GM12878 (cell line): ENCODE measurements at regions not wholly inside any gene's neighbourhood (a gene's known extent, or its start where the extent isn't known, plus 50 kb on each side); places are given as distances from the start of the nearest gene placed in this dataset.

Experiments used
- ATAC-seq: fragments of 200-7000 bp; cut with Tn5 transposase; 3 replicates; pipeline ENCODE4 v1.9.1; 2020; ENCODE audit warnings: mild to moderate bottlenecking, moderate library complexity
- BruUV-seq: library from RNA; stranded (reverse); fragments of 400-500 nt; replicated peaks from 2 replicates; lab custom pipeline; 2021; lab: Mats Ljungman, UMichigan
- CTCF ChIA-PET: fragments of 300-600 bp; sonication (Branson Sonifier 250); formaldehyde crosslinking; extraction: SDS; loops from one replicate; lab custom pipeline; 2021; ENCODE audit warnings: inconsistent platforms; lab: Yijun Ruan, JAX
- POLR2A ChIA-PET: fragments of 350-600 bp; formaldehyde crosslinking; extraction: SDS; loops from one replicate; lab custom pipeline; 2021; ENCODE audit warnings: inconsistent platforms; lab: Charles Lee
- RAD21 ChIA-PET: fragments of 300-600 bp; sonication (Branson Sonifier 250); formaldehyde crosslinking; loops from one replicate; lab custom pipeline; 2023; ENCODE audit warnings: antibody characterized with exemption; ENCODE audit not compliant: unreplicated experiment; lab: Charles Lee
- SMC1A ChIA-PET: fragments of 300-600 bp; sonication (Branson Sonifier 250); formaldehyde crosslinking; loops from one replicate; lab custom pipeline; 2023; ENCODE audit not compliant: unreplicated experiment, uncharacterized antibody; lab: Charles Lee
- DNase-seq: peaks from one replicate; pipeline ENCODE4 v3.0.0-alpha.2; 2011; ENCODE audit warnings: low read depth, low spot score
- FAIRE-seq: peaks from 3 replicates; lab custom pipeline; 2011; peaks lifted over from hg19 to GRCh38; lab: Jason Lieb, UNC
- H2AFZ ChIP-seq: 2 replicates; pipeline ENCODE4 v1.6.0; 2011; ENCODE audit warnings: low read depth, low read length, control low read depth; ENCODE audit not compliant: control insufficient read depth
- H3K27ac ChIP-seq: 2 replicates; pipeline ENCODE4 v1.5.1; 2011; ENCODE audit warnings: control low read depth; ENCODE audit not compliant: control insufficient read depth, insufficient read depth
- H3K27me3 ChIP-seq, 2 experiments: replicated peaks in 1 of 2; 2 replicates each; pipeline versions ENCODE4 v1.6.0 to v1.6.1; 2011; ENCODE audit warnings: low read length in 1 of 2; ENCODE audit not compliant: control insufficient read depth in 2 of 2, insufficient read depth in 2 of 2
- H3K36me3 ChIP-seq, 2 experiments: 2 replicates each; pipeline ENCODE4 v1.5.1; 2011; ENCODE audit warnings: low read length in 1 of 2; ENCODE audit not compliant: control insufficient read depth in 2 of 2, insufficient read depth in 2 of 2
- H3K4me1 ChIP-seq: 2 replicates; pipeline ENCODE4 v1.6.1; 2011; ENCODE audit warnings: mild to moderate bottlenecking, low read length, moderate library complexity, mixed read lengths; ENCODE audit not compliant: control insufficient read depth, insufficient read depth
- H3K4me2 ChIP-seq: 2 replicates; pipeline ENCODE4 v1.6.0; 2011; ENCODE audit warnings: control low read depth; ENCODE audit not compliant: control insufficient read depth, insufficient read depth
- H3K4me3 ChIP-seq: fragments of 200-600 bp; sonication (generic); 2 replicates; pipeline ENCODE4 v1.5.1; 2016
- H3K79me2 ChIP-seq: 2 replicates; pipeline ENCODE4 v1.6.0; 2011; ENCODE audit warnings: low read length; ENCODE audit not compliant: control insufficient read depth, insufficient read depth
- H3K9ac ChIP-seq: 2 replicates; pipeline ENCODE4 v1.8.0; 2011; ENCODE audit warnings: low read length, control low read depth, mixed read lengths; ENCODE audit not compliant: control insufficient read depth, insufficient read depth
- H3K9me3 ChIP-seq: replicated peaks from 3 replicates; pipeline ENCODE4 v1.5.1; 2011; ENCODE audit warnings: mild to moderate bottlenecking, low read length; ENCODE audit not compliant: control insufficient read depth, insufficient read depth
- H4K20me1 ChIP-seq: 2 replicates; pipeline ENCODE4 v1.6.0; 2011; ENCODE audit not compliant: control insufficient read depth, insufficient read depth
- LARP7 ChIP-seq: fragments of 450-650 bp; IDR thresholded peaks from 2 replicates; pipeline ENCODE4 v1.6.1; 2017; ENCODE audit warnings: mild to moderate bottlenecking
- NFYA ChIP-seq: IDR thresholded peaks from 2 replicates; pipeline ENCODE4 v1.6.1; 2011; ENCODE audit warnings: low read depth, mild to moderate bottlenecking, low read length, improper control_type of control experiment, borderline replicate concordance
- ZSCAN29 ChIP-seq: fragments of 450-650 bp; IDR thresholded peaks from 2 replicates; pipeline ENCODE4 v1.6.1; 2017; ENCODE audit warnings: mild to moderate bottlenecking, moderate library complexity
- WGBS: methylation state at CpG from one replicate; pipeline ENCODE4 v1.1.6; 2016; ENCODE audit warnings: low lambda C conversion rate; ENCODE audit not compliant: insufficient replicate concordance, insufficient coverage; ENCODE audit errors: missing lambda C conversion rate; 5-methylcytosine and 5-hydroxymethylcytosine counted together
- in situ Hi-C: fragments of 300-500 bp; cut with MboI; formaldehyde crosslinking; loops from 9 replicates; pipeline ENCODE4 v1.14.3; 2018; ENCODE audit warnings: mixed read lengths
- intact Hi-C: fragments of 100-400 bp; cut with micrococcal nuclease; formaldehyde crosslinking; loops from one replicate; pipeline ENCODE4 v1.14.2; 2022; ENCODE audit not compliant: unreplicated experiment
- TF ChIP-seq, protein P1 (sequence below): IDR thresholded peaks from 2 replicates; pipeline ENCODE4 v1.6.1; 2011; ENCODE audit warnings: low read depth, mild to moderate bottlenecking, low read length, moderate library complexity, borderline replicate concordance; ENCODE audit errors: extremely low read depth
- TF ChIP-seq, protein P2 (sequence below): fragments of 450-650 bp; IDR thresholded peaks from 2 replicates; pipeline ENCODE4 v1.6.1; 2018; ENCODE audit warnings: mild to moderate bottlenecking, low read depth, moderate library complexity; ENCODE audit not compliant: partially characterized antibody

GRCh38 chr5:29238115-29238514 is 1955.4 kb upstream of the CDH6 start:
- ATAC-seq (no peak), FAIRE-seq (no peak)
- Histone ChIP-seq H3K27me3 (no peaks in the 10 kb centered on the region), H3K9me3 (no peaks in the 10 kb centered on the region), H3K4me3 (no peak overlapping the region), H3K36me3 (no peaks in the 10 kb centered on the region), H3K9ac (no peak overlapping the region), H3K4me2 (no peak overlapping the region), H3K4me1 (no peaks in the 10 kb centered on the region)
- BruUV-seq = no TSS peak
- 0% methylated on average over 1 of the region's 1 CpG for WGBS
- CTCF ChIA-PET = no interaction called here
- TF ChIP-seq, protein P1, sequence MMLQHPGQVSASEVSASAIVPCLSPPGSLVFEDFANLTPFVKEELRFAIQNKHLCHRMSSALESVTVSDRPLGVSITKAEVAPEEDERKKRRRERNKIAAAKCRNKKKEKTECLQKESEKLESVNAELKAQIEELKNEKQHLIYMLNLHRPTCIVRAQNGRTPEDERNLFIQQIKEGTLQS = no peak
- no peak for TF ChIP-seq NFYA
- TF ChIP-seq, protein P2, sequence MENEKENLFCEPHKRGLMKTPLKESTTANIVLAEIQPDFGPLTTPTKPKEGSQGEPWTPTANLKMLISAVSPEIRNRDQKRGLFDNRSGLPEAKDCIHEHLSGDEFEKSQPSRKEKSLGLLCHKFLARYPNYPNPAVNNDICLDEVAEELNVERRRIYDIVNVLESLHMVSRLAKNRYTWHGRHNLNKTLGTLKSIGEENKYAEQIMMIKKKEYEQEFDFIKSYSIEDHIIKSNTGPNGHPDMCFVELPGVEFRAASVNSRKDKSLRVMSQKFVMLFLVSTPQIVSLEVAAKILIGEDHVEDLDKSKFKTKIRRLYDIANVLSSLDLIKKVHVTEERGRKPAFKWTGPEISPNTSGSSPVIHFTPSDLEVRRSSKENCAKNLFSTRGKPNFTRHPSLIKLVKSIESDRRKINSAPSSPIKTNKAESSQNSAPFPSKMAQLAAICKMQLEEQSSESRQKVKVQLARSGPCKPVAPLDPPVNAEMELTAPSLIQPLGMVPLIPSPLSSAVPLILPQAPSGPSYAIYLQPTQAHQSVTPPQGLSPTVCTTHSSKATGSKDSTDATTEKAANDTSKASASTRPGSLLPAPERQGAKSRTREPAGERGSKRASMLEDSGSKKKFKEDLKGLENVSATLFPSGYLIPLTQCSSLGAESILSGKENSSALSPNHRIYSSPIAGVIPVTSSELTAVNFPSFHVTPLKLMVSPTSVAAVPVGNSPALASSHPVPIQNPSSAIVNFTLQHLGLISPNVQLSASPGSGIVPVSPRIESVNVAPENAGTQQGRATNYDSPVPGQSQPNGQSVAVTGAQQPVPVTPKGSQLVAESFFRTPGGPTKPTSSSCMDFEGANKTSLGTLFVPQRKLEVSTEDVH = no peak
- TF ChIP-seq, all 136 proteins: peak for 0
- H3K27ac ChIP-seq = no peak overlapping the region
- no peaks in the 10 kb centered on the region for H3K79me2 ChIP-seq
- no peak for DNase-seq
- no peak overlapping the region for H2AFZ ChIP-seq
- ChIA-PET RAD21 (no interaction called here), SMC1A (no interaction called here), POLR2A (no interaction called here)
- in situ Hi-C loops (no loop called here), intact Hi-C loops (no loop called here)
- no peaks in the 10 kb centered on the region for H4K20me1 ChIP-seq

DNA sequence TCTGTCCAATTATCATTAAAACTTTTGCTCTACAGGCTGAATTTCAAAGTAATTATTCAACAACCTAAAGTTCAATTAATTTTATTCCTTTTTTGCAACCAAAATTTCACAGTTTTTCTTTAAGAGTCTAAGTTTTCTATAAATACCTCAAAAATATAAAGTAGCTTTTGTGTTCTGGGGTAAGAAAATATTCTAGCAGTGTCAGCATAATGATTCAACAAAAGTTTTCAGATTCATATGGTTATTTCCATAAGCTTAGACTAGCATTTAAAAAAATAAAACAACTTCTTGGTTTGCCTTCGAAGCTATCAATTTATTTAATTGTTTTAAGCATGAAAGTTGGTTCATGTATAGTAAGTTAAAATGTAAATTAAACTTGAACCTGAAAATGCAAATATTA is 1962.3 kb upstream of the CDH6 start:
- H3K4me2 ChIP-seq = no peak overlapping the region
- ChIA-PET POLR2A (no interaction called here), RAD21 (no interaction called here), SMC1A (interaction anchor here (1.2 kb wide), 1 partner anchor 148 kb away, joined by 3 read pairs; no protein-coding TSS in a partner anchor), CTCF (interaction anchor here (0.8 kb wide), 1 partner anchor 12 kb away, joined by 4 read pairs; no protein-coding TSS in a partner anchor)
- no peak for DNase-seq
- intact Hi-C loops = no loop called here
- H3K79me2 ChIP-seq = no peaks in the 10 kb centered on the region
- no peak overlapping the region for H2AFZ ChIP-seq
- no peaks in the 10 kb centered on the region for H3K4me1 ChIP-seq
- BruUV-seq = no TSS peak
- ATAC-seq = no peak
- no peak overlapping the region for H3K9ac ChIP-seq
- H3K36me3 ChIP-seq = no peaks in the 10 kb centered on the region
- no peak overlapping the region for H3K27ac ChIP-seq
- no peaks in the 10 kb centered on the region for H3K27me3 ChIP-seq
- H4K20me1 ChIP-seq = no peaks in the 10 kb centered on the region
- no peaks in the 10 kb centered on the region for H3K9me3 ChIP-seq
- no peak overlapping the region for H3K4me3 ChIP-seq
- in situ Hi-C loops = no loop called here
- no peak for FAIRE-seq
- WGBS = 0% methylated on average over 1 of the region's 1 CpG
- no peak for TF ChIP-seq LARP7
- TF ChIP-seq ZSCAN29 = no peak
